Germinal center (tissue), 1 donor: ENCODE measurements at regions not wholly inside any gene's neighbourhood (a gene's known extent, or its start where the extent isn't known, plus 50 kb on each side); places are given as distances from the start of the nearest gene placed in this dataset.

ENCODE experiments used
- DNase-seq: peaks from one replicate; pipeline ENCODE4 v3.0.0; 2012; ENCODE audit warnings: mixed read lengths, low spot score

DNA sequence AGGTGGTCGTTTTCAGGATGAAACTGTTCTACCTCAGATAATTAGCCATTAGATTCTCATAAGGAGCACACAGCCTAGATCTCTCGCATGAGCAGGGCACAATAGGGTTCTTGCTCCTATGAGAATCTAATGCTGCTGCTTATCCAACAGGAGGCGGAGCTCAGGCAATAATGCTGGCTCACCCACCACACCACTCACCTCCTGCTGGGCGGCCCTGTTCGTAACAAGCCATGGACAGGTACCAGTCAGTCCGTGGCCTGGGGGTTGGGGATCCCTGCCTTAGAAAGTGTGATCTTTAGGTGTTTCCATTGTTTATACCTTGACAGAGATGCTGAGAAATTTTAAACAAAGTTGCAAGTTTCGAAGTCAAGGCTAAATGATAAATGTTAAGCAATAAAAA lies 344.6 kb upstream of the HTR2A start:
- DNase-seq: no peak

DNA sequence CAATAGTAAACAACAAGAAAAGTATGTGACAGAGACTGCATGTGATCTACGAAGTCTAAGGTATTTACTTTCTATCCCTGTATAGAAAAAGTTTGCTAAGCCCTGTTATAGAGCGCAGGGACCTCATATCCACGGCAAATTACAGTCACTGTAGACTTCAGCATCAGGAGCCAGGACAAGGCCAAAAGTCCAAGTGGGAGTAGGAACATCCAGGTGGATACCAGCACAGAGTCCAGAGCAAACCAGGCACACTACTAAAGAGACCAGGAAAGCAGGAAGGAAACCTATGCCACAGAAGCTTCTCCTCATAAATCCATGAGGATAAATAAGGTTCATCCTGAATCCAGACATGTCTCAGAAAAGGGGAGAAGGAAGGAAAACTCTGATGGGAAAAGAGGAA lies 342.2 kb upstream of the HTR2A start:
- DNase-seq: no peak

DNA sequence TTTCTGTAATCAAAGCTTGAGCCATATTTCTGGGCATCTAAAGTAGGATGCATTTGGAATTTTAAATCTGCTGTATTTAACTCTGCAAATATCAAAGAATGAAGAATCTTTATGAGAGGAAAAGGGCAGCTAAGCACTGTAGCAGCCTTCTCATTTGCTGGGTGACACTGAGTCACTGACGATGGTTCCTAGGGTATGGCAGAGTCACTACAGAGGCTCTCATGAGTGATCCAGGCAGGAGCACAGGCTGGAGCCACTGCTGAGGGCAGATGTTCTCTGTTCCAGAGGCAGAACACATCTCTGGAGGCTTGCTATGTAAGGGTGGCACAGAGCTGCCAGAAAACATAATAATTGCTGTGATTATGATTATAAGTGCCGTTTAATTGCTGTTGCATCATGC lies 340.7 kb upstream of the HTR2A start:
- DNase-seq: no peak

DNA sequence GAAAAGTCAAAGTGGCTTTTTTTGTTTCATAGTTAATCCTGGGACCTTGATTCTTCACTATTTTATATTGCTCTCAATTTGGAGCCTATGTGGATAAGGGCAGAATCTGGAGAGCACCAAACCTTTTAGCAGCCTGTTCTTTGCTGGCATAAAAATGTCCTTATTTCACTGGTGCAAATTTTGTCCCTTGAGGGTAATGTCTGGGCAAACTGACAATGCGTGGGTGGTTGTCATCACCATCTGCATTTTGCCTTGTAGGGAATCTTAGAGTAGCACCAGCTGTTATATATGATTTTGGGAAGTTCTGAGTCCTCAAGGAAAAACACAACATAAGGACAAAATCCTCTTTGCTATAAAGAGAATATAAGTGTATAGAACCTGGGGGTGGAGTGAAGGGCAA lies 336.9 kb upstream of the HTR2A start:
- no peak for DNase-seq

DNA sequence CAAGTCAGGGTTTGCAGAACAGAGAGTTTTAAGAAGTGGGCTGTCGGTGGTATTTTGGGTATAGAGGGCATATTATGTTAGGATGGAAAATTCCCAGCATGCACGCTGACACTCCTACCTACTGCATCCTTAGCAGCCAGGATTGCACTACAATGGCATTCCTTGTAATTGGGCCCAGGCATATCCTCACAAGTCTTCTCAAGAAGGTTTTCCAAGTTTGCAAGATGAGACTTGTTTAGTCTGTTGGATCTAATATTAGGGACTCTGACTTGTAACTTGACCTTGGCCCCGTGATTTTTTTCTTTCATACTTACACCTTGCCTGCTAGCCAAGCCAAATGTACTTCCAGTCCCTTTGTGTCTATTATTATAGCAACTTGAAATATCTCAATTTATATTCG lies 335.7 kb upstream of the HTR2A start:
- no peak for DNase-seq

DNA sequence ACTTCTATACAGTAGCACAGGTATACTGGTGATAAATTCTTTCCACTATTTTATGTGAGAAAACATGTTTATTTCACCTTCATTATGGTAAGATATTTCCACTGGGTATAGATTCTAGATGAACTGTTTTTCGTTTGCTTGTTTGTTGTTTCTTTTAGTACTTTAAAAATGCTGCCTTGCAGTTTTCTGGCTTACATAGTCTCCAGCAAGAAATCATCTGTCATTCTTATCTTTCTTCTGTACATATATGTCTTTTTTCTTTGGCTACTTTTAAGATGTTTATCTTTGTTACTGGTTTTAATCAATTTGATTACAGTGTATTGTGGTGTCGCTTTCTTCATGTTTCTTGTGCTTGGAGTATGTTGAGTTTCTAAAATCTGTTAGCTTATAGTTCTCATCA lies 333.3 kb upstream of the HTR2A start:
- no peak for DNase-seq

DNA sequence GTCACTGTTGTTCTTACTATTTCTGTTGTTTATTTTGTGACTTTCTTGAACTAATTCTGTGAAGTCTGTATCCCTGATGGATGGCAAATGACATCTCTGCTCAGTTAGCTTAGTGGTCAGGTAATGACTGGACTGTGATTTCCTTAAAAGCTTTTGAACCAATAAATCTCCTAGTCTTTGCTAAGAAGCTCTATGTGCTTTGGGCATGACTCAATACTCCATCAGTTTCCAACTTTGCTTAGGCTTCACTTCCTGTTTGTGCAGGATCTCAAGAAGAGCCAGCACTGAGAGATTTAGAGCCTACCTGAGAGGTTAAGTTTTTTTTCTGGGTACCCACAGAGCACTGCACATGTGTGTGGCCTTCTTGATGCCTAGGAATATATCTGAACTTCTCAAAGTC lies 329.7 kb upstream of the HTR2A start:
- DNase-seq: no peak

DNA sequence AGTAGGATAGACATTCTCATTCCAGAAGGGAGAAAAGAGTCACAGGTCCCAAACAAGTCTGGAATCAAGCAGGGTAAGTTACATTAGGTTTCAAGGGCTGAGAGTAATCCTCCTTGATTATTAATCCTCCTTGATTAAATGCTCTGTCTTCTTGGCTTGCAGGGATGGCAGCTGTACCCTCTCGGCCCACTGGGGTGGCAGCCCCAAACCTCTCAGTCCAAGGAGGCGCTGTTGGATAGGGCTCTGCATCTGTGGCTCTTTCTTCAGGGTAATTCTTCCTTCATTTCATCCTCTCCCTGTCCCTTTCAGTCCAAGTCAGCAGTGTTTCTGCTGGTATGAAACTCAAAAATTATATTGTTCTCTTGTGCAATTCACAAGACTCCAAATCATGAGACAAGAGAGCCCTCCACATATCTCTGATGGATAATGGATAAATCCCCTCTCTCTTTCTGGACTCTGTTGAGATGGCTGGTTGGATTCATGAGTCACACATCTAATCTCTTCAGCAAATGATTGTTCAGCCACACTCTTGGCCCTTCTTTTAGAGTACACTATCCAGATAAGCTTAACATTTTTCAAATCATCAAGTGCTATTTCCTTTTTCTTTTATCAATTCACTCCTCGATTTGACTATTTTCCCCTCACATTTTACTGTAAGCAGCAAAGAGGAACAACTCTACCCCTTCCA lies 323.7 kb upstream of the HTR2A start:
- no peak for DNase-seq

DNA sequence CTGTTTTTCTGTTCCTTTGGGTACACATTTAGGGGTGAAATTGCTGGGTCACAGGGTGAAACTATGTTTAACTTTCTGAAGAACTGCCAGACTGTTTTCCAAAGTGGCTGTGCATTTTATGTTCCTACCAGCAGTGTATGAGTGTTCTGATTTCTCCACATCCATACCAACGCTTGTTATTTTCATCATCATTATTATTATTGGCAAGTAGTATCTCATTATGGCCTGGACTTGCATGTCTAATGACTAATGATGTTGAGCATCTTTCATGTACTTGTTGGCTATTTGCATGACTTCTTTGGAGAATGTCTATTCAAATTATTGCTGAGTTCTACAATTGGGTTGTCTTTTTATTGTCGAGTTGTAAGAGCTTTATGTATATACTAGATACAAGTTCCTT lies 321.8 kb upstream of the HTR2A start:
- no peak for DNase-seq

DNA sequence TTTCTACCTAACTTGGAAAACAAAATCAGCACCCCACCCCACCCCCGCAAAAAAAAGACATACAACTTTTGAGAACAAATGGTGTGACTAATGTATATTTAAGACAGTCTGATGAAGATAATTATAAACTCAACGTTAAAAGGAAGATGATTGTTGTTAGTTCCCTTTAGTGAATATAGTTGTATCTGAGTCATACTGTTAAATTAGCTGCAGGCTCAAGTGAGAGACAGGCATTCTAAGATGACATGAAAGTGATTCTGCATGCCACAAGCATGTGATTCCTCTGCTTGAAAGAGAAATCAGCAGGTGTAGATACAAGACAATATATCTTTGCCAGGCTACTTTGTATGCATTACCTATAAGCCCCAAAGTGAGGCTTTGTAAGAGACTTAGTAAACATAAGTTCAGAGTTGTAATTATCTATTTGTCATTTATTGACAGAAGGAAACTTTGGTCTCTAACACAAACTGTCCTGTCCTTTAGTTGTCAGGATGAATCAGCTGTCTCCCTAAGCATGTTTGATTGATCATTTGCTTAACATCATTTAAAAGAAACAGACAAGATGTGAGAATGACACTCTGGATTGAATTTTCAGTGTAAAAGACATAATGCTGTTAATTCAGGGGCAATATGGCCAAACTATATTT lies 319.4 kb upstream of the HTR2A start:
- DNase-seq: no peak

DNA sequence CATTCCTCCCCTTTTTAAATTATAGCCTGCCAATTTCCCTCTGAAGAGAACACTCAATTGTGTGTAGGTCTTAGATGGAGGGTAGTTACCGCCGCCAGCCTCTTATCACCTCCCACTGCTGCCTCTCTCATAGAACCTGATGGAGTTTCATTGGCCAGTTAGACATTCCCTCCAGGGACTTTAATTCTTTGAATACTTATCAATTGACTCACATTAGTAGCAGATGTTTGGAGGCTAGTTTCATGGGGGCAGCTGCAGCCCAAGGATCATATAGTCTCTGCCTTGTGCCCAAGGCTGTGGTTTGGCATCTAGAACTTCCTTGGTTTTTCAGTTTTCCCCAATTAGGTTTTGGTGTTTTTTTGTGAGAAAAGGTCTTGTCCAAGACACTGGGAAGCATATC lies 318.9 kb upstream of the HTR2A start:
- DNase-seq: no peak

DNA sequence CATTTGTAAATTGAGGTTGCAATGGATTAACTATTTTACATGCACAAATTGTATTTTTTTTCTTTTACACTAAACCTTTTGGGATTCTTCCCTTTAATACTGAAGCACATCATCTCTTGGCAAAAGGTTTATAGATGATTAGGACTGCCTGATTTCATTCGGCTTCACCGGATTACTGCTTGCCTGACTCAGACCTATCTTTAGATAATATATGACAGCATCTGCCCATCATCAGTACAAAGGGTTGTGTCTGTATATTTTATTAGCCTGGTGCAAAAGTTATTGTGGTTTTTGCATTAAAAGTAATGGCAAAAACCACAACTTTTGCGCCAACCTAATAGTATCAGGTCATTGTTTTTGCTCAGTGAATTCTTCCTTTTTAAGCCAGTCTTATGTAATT lies 316.2 kb upstream of the HTR2A start:
- no peak for DNase-seq

DNA sequence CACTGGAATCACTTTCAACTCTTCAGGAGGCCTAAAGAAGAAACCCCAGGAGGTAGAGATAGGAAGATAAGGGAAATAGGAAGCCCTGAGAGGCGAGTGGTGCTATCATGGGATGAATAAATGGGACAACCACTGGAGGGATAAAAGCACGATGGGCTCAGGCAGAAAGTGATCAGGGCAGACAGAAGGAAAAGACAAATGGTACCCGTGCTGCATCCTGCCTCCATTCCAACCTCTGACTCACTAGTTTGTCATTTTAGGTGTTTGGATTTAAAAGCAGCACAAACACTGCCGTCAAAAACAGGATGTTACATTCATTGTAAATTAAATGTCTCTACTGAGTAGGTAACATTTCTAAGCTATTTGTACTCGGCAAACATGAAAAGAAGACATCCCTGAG lies 314.3 kb upstream of the HTR2A start:
- no peak for DNase-seq

DNA sequence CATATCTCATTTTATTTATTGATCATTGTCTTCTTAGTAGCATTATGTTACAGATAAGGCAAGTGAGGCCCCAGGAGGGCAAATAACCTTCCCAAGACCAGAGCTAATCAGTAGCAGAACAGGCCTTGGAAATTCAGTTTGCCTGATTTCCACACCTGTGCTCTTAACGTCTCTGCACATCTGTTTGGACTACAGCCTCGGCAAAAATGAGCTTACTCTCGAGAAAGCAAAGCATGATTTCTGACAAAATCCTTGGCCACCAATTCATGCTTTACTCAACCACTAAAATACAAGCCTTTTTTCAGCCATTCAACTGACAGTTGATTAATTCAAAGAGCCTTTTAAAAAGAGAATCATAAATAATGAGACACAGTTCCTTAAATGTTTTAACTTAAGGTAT lies 309.3 kb upstream of the HTR2A start:
- no peak for DNase-seq

DNA sequence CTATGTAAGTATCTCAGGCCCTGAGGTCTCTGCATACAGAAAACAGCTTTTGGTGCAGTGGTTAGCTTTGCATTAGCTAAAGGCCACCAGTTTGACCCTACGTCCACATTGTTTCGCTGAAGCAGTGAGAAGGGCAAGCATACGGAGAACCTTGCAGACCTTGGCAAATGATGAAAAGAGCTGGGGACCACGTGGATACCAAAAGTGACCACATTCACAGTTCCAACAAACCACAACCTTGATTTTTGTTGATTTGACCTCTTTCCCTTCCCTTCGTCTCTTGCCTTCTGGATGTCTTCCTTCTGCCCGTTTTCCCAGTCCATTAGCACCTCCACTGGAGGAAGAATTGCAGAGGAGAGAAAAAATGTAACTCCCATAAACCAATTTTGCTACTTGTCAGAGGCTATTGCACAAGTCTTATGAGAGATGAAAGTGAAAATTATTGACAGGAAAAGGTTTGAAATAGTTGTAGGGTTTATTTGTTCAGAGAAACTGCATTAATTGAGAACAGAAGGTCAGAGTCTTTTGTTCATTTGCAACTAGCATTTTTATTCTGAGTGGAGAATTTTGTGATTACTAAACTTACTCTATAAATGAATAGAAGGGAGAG lies 293.9 kb upstream of the HTR2A start:
- no peak for DNase-seq

DNA sequence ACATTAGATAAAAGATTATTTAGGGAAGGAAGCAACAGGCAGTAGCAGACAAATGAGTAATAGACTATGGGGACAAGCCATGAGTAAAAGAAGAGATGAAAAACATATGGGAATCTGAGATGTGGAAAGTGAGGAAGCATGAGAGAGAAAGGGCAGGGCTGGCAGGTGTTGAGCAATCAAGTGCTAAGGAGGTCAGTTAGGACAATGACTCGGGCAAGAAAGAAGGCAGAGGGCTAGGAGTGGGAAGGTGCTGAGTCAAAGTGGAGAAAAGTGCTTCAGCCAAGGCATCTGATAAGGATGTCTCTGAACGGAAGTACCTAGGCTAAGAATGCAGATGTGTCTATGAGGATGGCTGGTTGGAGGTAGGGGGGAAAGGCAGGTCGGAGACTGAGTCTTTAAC lies 291.9 kb upstream of the HTR2A start:
- no peak for DNase-seq

DNA sequence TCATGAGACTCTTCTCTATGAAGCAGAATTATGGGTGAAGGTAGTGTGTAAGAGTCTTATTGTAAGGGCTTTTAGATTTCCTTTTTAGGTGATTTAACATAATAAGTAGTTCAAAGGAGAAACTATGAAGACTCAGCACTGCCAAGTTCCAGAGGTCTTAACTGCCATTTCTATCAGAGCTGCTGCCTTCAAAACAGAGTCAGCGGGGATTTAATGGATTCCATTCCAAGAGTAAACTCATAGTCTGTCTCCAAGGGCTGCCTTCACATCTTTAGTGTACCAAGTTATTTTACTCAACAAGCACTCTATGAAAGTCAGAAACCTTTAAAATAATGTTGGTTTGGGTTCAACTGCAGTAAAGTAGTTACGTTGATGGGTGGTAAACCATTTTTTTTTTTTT lies 289.6 kb upstream of the HTR2A start:
- no peak for DNase-seq

DNA sequence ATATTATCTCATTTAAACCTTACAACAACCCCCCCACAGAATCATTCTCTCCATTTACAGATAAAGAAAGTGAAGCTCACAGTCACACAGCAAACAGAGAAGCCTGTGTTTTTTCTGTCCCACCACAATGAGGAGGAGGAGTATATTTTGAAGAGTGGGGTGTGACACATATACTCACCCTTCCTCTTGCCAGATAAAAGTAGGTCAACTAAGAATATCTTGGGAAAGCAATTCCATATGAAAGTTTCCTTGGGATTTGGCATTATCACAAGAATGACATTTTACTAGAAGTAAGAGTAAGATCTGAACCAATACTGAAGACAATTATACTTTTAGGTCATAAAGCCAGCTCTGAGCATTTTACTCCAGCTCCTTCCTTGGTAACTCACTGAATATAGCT lies 287.5 kb upstream of the HTR2A start:
- DNase-seq: no peak

DNA sequence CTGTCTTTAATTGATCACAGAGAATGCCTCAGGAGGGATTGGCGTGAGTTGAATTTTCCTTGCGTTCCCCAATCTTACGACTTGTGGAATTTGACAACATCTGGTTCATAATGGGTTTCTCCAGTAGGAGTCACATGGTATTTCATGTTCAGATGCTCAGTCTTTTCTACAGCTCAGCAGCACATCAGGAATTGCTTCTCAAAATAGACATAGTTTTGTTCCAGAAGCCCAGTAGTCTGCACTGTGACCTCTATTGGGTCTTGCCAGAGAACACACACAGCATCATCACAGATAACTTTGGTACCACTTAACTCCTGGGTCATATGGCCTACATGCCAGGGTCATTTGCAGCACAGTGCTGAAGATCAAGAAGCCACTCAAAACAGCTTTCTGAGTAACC lies 282.5 kb upstream of the HTR2A start:
- no peak for DNase-seq

DNA sequence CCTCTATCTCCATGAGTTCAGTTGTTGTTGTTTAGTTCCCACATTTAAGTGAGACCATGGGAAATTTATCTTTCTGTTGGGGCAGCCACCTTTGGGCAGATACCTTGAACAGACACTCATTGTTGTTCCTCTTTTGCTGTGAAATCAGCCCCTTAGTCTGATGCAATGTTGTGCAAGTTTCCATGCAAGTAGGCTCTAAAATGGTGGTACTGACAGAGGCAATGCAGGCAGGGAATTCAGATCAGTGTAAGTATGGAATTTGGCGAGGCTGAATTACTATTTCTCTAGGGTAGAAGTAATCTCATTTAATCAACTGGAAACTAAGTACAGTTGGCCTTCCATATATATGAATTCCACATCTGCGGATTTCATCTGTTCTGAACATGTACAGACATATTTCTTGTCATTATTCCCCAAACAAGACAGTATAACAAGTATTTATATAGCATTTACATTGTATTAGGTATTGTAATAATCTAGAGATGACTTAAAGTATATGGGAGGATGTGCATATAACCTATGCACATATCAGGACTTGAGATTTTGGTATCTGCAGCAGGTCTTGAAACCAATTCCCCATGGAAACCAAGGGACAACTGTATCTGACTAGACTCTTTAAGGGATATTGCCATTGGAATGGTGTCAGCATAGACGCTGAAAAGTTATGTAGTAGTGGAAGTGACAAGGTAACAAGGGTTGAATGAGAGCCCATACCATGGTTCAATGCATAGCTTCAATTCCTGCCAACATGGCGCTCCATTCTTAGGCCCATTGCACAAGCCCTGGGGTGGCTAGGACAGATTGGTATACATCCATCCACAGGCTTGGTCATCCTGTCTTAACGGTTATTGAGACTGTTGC lies 281.5 kb upstream of the HTR2A start:
- no peak for DNase-seq

DNA sequence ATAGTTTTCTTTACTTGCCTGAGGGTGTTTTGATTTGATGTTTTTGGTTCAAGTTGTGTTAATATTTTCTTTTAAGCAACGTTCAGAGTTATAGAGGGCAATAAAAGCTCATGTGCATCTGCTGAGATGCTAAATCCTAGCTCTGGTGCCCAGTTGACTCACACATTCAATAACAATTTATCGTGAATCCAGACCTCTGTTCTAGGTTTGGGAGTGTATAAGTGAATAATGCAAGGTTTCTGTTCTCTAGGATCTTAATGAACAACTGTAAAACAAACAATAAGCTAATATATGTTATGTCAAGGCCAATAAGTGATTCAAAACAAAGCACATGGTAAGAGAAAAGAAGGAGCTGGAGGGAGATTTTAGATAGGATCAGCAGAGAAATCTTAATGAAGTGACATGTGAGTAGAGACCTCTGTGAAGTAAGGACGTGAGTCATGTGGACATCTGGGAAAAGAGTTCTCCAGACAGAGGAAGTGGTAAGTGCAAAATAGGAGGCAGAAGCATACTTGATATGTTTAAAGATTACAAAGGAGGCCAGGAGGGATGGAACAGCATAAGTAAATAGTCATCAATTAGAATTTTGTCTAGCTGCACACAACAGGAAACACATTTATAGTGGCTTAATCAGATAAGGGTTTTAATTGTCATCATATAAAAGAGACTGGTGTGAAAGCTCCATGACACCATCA lies 278.5 kb upstream of the HTR2A start:
- no peak for DNase-seq

DNA sequence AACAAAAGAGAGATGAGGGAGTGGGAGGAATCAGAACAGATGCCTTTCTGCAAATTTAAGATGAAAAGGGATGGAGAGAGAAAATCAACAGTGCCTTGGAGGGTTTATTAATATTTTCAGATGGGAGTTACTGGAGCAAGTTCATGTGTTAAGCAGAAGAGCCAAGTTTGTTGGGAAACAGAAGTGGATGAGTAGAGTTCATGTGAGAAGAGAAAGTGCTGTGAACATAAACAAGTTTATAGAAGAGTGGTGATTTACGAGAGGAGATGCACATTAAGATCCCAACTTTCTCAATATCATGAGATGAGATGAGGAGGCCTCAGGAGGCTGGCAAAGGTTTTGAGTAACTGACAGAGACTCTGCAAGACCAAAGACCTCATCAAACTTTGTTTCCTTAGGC lies 274.1 kb upstream of the HTR2A start:
- DNase-seq: no peak
